Coronary artery (tissue), 2 donors: ENCODE measurements at regions not wholly inside any gene's neighbourhood (a gene's known extent, or its start where the extent isn't known, plus 50 kb on each side); places are given as distances from the start of the nearest gene placed in this dataset.

Source experiments
- DNase-seq: peaks from one replicate; pipeline ENCODE4 v3.0.0-alpha.2; 2017; ENCODE audit warnings: low spot score
- H3K27ac ChIP-seq, 2 donors: fragments of 200-600 bp; sonication (generic); one replicate each; pipeline ENCODE4 v1.5.1; 2016 to 2019
- H3K4me3 ChIP-seq: fragments of 200-600 bp; sonication (generic); 2 replicates; pipeline ENCODE4 v1.5.1; 2016; ENCODE audit warnings: mild to moderate bottlenecking, moderate library complexity
- CTCF ChIP-seq: fragments of 200-600 bp; sonication (generic); IDR thresholded peaks from one replicate; pipeline ENCODE4 v1.5.1; 2019; ENCODE audit warnings: antibody characterized with exemption

DNA sequence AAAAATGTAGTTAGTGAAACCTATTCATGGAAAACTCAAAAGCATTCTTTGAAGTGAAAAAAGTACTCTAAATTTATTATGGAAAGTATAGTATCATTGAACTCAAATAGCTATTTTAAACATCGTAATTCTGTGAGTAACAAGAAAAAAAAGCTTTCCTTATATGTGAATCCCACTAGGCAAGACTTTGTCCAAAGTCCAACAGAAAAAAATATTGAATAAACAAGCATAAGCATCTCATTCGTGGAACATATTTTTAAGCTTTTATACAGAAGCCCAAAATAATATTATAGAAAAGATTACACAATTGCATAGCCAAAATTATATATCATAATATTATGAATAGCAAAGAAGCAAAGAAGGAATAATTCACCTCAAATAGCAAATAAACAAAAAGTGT, 79.4 kb upstream of the IFNE start:
- no peak for DNase-seq
- no peak for TF ChIP-seq CTCF
- H3K4me3 ChIP-seq, result no peak overlapping the region
- H3K27ac ChIP-seq, result no peak overlapping the region

- TF ChIP-seq CTCF, result no peak
- no peak for DNase-seq
- no peak overlapping the region for H3K4me3 ChIP-seq
- H3K27ac ChIP-seq, result no peak overlapping the region
Observed at GRCh38 chr9:21564175-21564574, 82.1 kb upstream of the IFNE start.

- no peak for TF ChIP-seq CTCF
- Histone ChIP-seq H3K27ac (no peak overlapping the region), H3K4me3 (no peak overlapping the region)
- no peak for DNase-seq
Observed at GRCh38 chr9:21565155-21565554, 83.0 kb upstream of the IFNE start.

DNA sequence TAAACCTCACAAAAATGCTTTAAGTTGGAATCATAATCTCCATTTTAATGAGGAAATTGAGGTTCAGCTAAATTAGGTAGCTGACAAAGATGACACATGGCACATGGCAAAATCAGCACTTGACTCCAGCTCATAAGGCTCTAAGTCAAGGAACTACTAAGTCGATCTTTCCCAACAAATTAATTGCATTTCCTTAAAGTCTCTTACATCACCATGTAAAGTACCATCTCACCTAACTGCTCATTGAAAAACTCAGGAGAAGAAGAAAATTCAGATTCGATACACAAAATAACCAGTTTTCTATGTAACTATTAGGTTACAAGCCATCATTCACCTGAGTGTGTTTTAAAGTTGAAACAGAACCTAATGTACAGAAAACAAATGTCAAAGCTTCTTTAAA, 85.8 kb upstream of the IFNE start:
- TF ChIP-seq CTCF, result no peak
- Histone ChIP-seq H3K27ac (no peak overlapping the region), H3K4me3 (no peak overlapping the region)
- no peak for DNase-seq

DNA sequence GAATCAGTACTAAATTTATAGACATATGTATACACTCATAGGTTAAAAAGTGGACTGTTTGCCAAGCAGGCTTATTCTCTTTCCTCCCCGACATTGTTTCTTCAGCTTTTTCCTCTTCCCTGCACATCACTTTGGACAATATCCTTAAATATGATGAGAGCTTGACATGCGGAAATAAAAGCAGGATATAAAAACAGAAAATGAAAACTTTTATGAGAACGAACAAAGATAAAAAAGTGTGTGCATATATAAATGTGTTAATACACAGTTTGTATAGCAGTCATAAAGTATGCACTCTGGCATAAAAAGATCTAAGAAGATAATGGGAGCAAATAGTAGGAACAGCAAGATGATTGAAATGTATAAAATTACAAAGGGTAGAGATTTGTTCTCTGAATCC, 86.4 kb upstream of the IFNE start:
- TF ChIP-seq CTCF, result no peak
- DNase-seq, result no peak
- no peak overlapping the region for H3K27ac ChIP-seq

GRCh38 chr9:21569721-21570120, 87.6 kb upstream of the IFNE start:
- DNase-seq, result no peak
- Histone ChIP-seq H3K4me3 (no peak overlapping the region), H3K27ac (no peak overlapping the region)
- TF ChIP-seq CTCF, result no peak

More for the DNA sequence above, 86.4 kb upstream of the IFNE start:
- H3K4me3 ChIP-seq, result no peak overlapping the region

GRCh38 chr9:21570643-21571275, 88.6 kb upstream of the IFNE start:
- no peak overlapping the region for H3K4me3 ChIP-seq
- TF ChIP-seq CTCF, result no peak
- H3K27ac ChIP-seq, result no peak overlapping the region
- DNase-seq, result no peak
